ENCODE measurements at regions not wholly inside any gene's neighbourhood (a gene's known extent, or its start where the extent isn't known, plus 50 kb on each side); places are given as distances from the start of the nearest gene placed in this dataset.

DNA sequence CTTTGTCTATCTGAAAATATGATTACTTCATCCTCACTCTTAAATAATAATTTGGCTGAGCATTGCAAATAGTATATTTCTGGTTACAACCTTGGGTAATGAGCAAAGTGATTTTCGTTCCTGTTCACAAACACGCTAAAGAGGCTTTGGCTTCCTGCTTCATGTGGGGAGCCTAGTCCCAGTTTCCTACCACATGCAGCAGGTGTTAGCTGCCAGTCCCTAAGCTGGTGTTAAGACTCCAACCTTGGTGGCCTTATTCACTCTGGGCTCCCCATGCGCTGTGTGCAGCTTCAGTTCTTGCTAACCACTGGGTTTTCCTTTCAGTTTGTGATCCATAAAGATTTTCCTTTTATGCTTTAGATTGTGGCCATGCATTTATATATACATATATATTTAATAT lies 56.7 kb upstream of the BARHL2 start:
- TF ChIP-seq CTCF (IDR thresholded peaks at IDR 0.05; ENCODE audit: poor library complexity, severe bottlenecking) (no peak), TAF1 (IDR thresholded peaks at IDR 0.05; ENCODE audit: low read depth) (no peak), SMC3 (conservative IDR thresholded peaks at IDR 0.05; ENCODE audit: poor library complexity) (no peak), EZH2 (IDR thresholded peaks at IDR 0.05; ENCODE audit: borderline replicate concordance, insufficient read depth, low read length, poor library complexity, severe bottlenecking) (no peak), POLR2AphosphoS5 (IDR thresholded peaks at IDR 0.05) (no peak), REST (IDR thresholded peaks at IDR 0.05; ENCODE audit: borderline replicate concordance) (no peak)

All from neural cell (in vitro differentiated cells).